Activated CD4-positive, alpha-beta T cell treated with anti-CD3 and anti-CD28 coated beads, Interleukin-2, amount 10 ng/mL, durations not matched to agents 7 days and 5 days (primary cell): ENCODE measurements at regions not wholly inside any gene's neighbourhood (a gene's known extent, or its start where the extent isn't known, plus 50 kb on each side); places are given as distances from the start of the nearest gene placed in this dataset.
"Not testable (repeated sequence)": the region's sequence is repeated elsewhere in the genome, so short reads cannot be mapped to it uniquely, and the experiment has no call there.

Source experiments
- CTCF ChIA-PET: fragments of 350-600 bp; sonication (Branson Sonifier 250); formaldehyde crosslinking; loops from one replicate; lab custom pipeline; 2021; ENCODE audit warnings: antibody characterized with exemption; lab: Charles Lee
- POLR2A ChIA-PET: fragments of 350-600 bp; sonication (Branson Sonifier 250); formaldehyde crosslinking; loops from one replicate; lab custom pipeline; 2021; ENCODE audit warnings: antibody characterized with exemption; lab: Charles Lee
- DNase-seq: peaks from one replicate; pipeline ENCODE4 v3.0.0-alpha.2; 2020
- H3K27ac Mint-ChIP-seq: one replicate; pipeline ENCODE4 v1.8.0; 2021; ENCODE audit warnings: mild to moderate bottlenecking, moderate library complexity, mixed read lengths
- H3K27me3 Mint-ChIP-seq: one replicate; pipeline ENCODE4 v1.8.0; 2021; ENCODE audit warnings: mixed read lengths
- H3K36me3 Mint-ChIP-seq: one replicate; pipeline ENCODE4 v1.8.0; 2021; ENCODE audit warnings: low read depth, mixed read lengths
- H3K4me1 Mint-ChIP-seq: one replicate; pipeline ENCODE4 v1.8.0; 2021; ENCODE audit warnings: mixed read lengths
- H3K4me3 Mint-ChIP-seq: one replicate; pipeline ENCODE4 v1.8.0; 2021; ENCODE audit warnings: mild to moderate bottlenecking, moderate library complexity, mixed read lengths
- H3K9me3 Mint-ChIP-seq: one replicate; pipeline ENCODE4 v1.8.0; 2021; ENCODE audit warnings: mixed read lengths

GRCh38 chr5:40432836-40433235 lies 246.9 kb upstream of the PTGER4 start:
- POLR2A ChIA-PET: no interaction called here
- no peak overlapping the region for H3K27ac Mint-ChIP-seq
- peaks cover 10% of the 10 kb centered on the region for H3K9me3 Mint-ChIP-seq
- no peak for DNase-seq
- H3K36me3 Mint-ChIP-seq: peaks cover 3% of the 10 kb centered on the region
- H3K27me3 Mint-ChIP-seq: no peaks in the 10 kb centered on the region
- H3K4me1 Mint-ChIP-seq: peaks cover 72% of the 10 kb centered on the region
- no peak overlapping the region for H3K4me3 Mint-ChIP-seq
- CTCF ChIA-PET: no interaction called here

GRCh38 chr5:40431734-40432133 lies 248.0 kb upstream of the PTGER4 start:
- Mint-ChIP-seq H3K36me3 (peaks cover 3% of the 10 kb centered on the region), H3K4me3 (no peak overlapping the region)
- CTCF ChIA-PET: interaction anchor here (1.0 to 3.1 kb wide), 4 partner anchors 9 to 22 kb away, joined by 4 to 12 read pairs (median 8); no protein-coding TSS in a partner anchor

GRCh38 chr5:40430101-40430710 lies 249.5 kb upstream of the PTGER4 start:
- Mint-ChIP-seq H3K9me3 (peaks cover 15% of the 10 kb centered on the region), H3K36me3 (peaks cover 5% of the 10 kb centered on the region), H3K4me3 (no peak overlapping the region), H3K27me3 (no peaks in the 10 kb centered on the region), H3K27ac (peak overlapping the region; percentile 83), H3K4me1 (peaks cover 49% of the 10 kb centered on the region)
- CTCF ChIA-PET: interaction anchor here (0.8 to 3.1 kb wide), 7 partner anchors 8 to 27 kb away, joined by 3 to 12 read pairs (median 4); no protein-coding TSS in a partner anchor
- no peak for DNase-seq
- POLR2A ChIA-PET: interaction anchor here (0.6 kb wide), 1 partner anchor 94 kb away, joined by 4 read pairs; no protein-coding TSS in a partner anchor

More at GRCh38 chr5:40431734-40432133, 248.0 kb upstream of the PTGER4 start:
- Mint-ChIP-seq H3K4me1 (peaks cover 64% of the 10 kb centered on the region), H3K27ac (no peak overlapping the region), H3K27me3 (no peaks in the 10 kb centered on the region), H3K9me3 (peaks cover 10% of the 10 kb centered on the region)
- POLR2A ChIA-PET: no interaction called here
- no peak for DNase-seq

GRCh38 chr5:40429258-40430100 lies 250.2 kb upstream of the PTGER4 start:
- Mint-ChIP-seq H3K27ac (peak overlapping the region; percentile 83), H3K27me3 (no peaks in the 10 kb centered on the region), H3K36me3 (peaks cover 5% of the 10 kb centered on the region), H3K4me1 (peaks cover 43% of the 10 kb centered on the region), H3K9me3 (peaks cover 13% of the 10 kb centered on the region), H3K4me3 (peak overlapping the region; percentile 4)
- ChIA-PET POLR2A (no interaction called here), CTCF (interaction anchor here (0.6 to 3.1 kb wide), 6 partner anchors 8 to 30 kb away, joined by 3 to 11 read pairs (median 3); no protein-coding TSS in a partner anchor)
- DNase-seq: no peak

- H3K27me3 Mint-ChIP-seq: no peaks in the 10 kb centered on the region
- ChIA-PET CTCF (interaction anchor here (0.6 to 3.1 kb wide), 4 partner anchors 9 to 29 kb away, joined by 3 to 11 read pairs (median 4); no protein-coding TSS in a partner anchor), POLR2A (interaction anchor here (0.6 kb wide), 1 partner anchor 22 kb away, joined by 3 read pairs; no protein-coding TSS in a partner anchor)
- H3K9me3 Mint-ChIP-seq: peaks cover 15% of the 10 kb centered on the region
- H3K4me3 Mint-ChIP-seq: no peak overlapping the region
- no peak for DNase-seq
- peak overlapping the region; percentile 83 for H3K27ac Mint-ChIP-seq
- peaks cover 5% of the 10 kb centered on the region for H3K36me3 Mint-ChIP-seq
- H3K4me1 Mint-ChIP-seq: peaks cover 39% of the 10 kb centered on the region
These were observed 250.9 kb upstream of the PTGER4 start for GRCh38 chr5:40428815-40429214.

GRCh38 chr5:40428126-40428525 lies 251.6 kb upstream of the PTGER4 start:
- no peak overlapping the region for H3K4me3 Mint-ChIP-seq
- H3K27me3 Mint-ChIP-seq: no peaks in the 10 kb centered on the region
- H3K9me3 Mint-ChIP-seq: peaks cover 14% of the 10 kb centered on the region
- POLR2A ChIA-PET: interaction anchor here (0.6 kb wide), 1 partner anchor 23 kb away, joined by 3 read pairs; no protein-coding TSS in a partner anchor
- H3K36me3 Mint-ChIP-seq: peaks cover 9% of the 10 kb centered on the region
- CTCF ChIA-PET: interaction anchor here (0.6 to 1.7 kb wide), 5 partner anchors 10 to 52 kb away, joined by 3 to 6 read pairs (median 4); no protein-coding TSS in a partner anchor
- H3K4me1 Mint-ChIP-seq: peaks cover 36% of the 10 kb centered on the region
- no peak for DNase-seq
- no peak overlapping the region for H3K27ac Mint-ChIP-seq

GRCh38 chr5:40417046-40417810 lies 262.5 kb upstream of the PTGER4 start:
- H3K4me1 Mint-ChIP-seq, POLR2A ChIA-PET: not testable (repeated sequence)
- H3K9me3 Mint-ChIP-seq: peaks cover 22% of the 10 kb centered on the region

GRCh38 chr5:40416588-40416987 lies 263.1 kb upstream of the PTGER4 start:
- H3K9me3 Mint-ChIP-seq: peaks cover 21% of the 10 kb centered on the region
- POLR2A ChIA-PET: no interaction called here
- CTCF ChIA-PET: no interaction called here
- H3K4me1 Mint-ChIP-seq: peaks cover 7% of the 10 kb centered on the region
- no peak overlapping the region for H3K27ac Mint-ChIP-seq
- H3K27me3 Mint-ChIP-seq: no peaks in the 10 kb centered on the region
- DNase-seq: no peak
- no peak overlapping the region for H3K4me3 Mint-ChIP-seq
- H3K36me3 Mint-ChIP-seq: peaks cover 20% of the 10 kb centered on the region

More at GRCh38 chr5:40417046-40417810, 262.5 kb upstream of the PTGER4 start:
- H3K27ac Mint-ChIP-seq, DNase-seq, H3K27me3 Mint-ChIP-seq, CTCF ChIA-PET, H3K4me3 Mint-ChIP-seq: not testable (repeated sequence)
- peaks cover 24% of the 10 kb centered on the region for H3K36me3 Mint-ChIP-seq

GRCh38 chr5:40416098-40416497 lies 263.6 kb upstream of the PTGER4 start:
- peaks cover 23% of the 10 kb centered on the region for H3K9me3 Mint-ChIP-seq
- CTCF ChIA-PET: interaction anchor here (0.9 kb wide), 1 partner anchor 20 kb away, joined by 3 read pairs; no protein-coding TSS in a partner anchor
- POLR2A ChIA-PET: no interaction called here
- H3K4me3 Mint-ChIP-seq: no peak overlapping the region
- H3K27ac Mint-ChIP-seq: no peak overlapping the region
- DNase-seq: no peak
- H3K36me3 Mint-ChIP-seq: peaks cover 24% of the 10 kb centered on the region
- H3K27me3 Mint-ChIP-seq: no peaks in the 10 kb centered on the region
- H3K4me1 Mint-ChIP-seq: peaks cover 12% of the 10 kb centered on the region

- H3K27me3 Mint-ChIP-seq: no peaks in the 10 kb centered on the region
- POLR2A ChIA-PET: no interaction called here
- H3K36me3 Mint-ChIP-seq: peaks cover 21% of the 10 kb centered on the region
- CTCF ChIA-PET: no interaction called here
- DNase-seq: no peak
- no peak overlapping the region for H3K4me3 Mint-ChIP-seq
- no peak overlapping the region for H3K27ac Mint-ChIP-seq
- H3K9me3 Mint-ChIP-seq: peaks cover 15% of the 10 kb centered on the region
- H3K4me1 Mint-ChIP-seq: peaks cover 23% of the 10 kb centered on the region
These were observed 264.8 kb upstream of the PTGER4 start for GRCh38 chr5:40414922-40415321.

GRCh38 chr5:40413743-40414142 lies 266.0 kb upstream of the PTGER4 start:
- Mint-ChIP-seq H3K4me1 (peaks cover 33% of the 10 kb centered on the region), H3K27ac (no peak overlapping the region), H3K4me3 (no peak overlapping the region), H3K27me3 (no peaks in the 10 kb centered on the region), H3K9me3 (peaks cover 13% of the 10 kb centered on the region), H3K36me3 (peaks cover 17% of the 10 kb centered on the region)
- ChIA-PET POLR2A (no interaction called here), CTCF (interaction anchor here (3.4 kb wide), 1 partner anchor 17 kb away, joined by 12 read pairs; no protein-coding TSS in a partner anchor)
- DNase-seq: no peak

GRCh38 chr5:40412771-40413170 lies 266.9 kb upstream of the PTGER4 start:
- no peak overlapping the region for H3K4me3 Mint-ChIP-seq
- no peak overlapping the region for H3K27ac Mint-ChIP-seq
- H3K36me3 Mint-ChIP-seq: peaks cover 13% of the 10 kb centered on the region
- peaks cover 41% of the 10 kb centered on the region for H3K4me1 Mint-ChIP-seq
- no peaks in the 10 kb centered on the region for H3K27me3 Mint-ChIP-seq
- DNase-seq: no peak
- POLR2A ChIA-PET: no interaction called here
- H3K9me3 Mint-ChIP-seq: peaks cover 12% of the 10 kb centered on the region
- CTCF ChIA-PET: interaction anchor here (1.5 to 4.2 kb wide), 3 partner anchors 10 to 268 kb away, joined by 5 to 13 read pairs (median 12); partner anchors contain the start of gene PTGER4
